Stimulated activated CD4-positive, alpha-beta T cell treated with anti-CD3 and anti-CD28 coated beads, Interleukin-1b, Interleukin-23, amount 100 ng/mL, for 24 hours (primary cell): ENCODE measurements at regions not wholly inside any gene's neighbourhood (a gene's known extent, or its start where the extent isn't known, plus 50 kb on each side); places are given as distances from the start of the nearest gene placed in this dataset.
A peak's percentile ranks its signal among the peaks of the same experiment; 100 is the strongest.

Source experiments
- DNase-seq, 4 experiments: peaks; one replicate each; pipeline ENCODE4 v3.0.0-alpha.2; 2020; ENCODE audit warnings: low read depth in 4 of 4, low spot score in 1 of 4

- no peak for DNase-seq
These were observed 53.8 kb upstream of the PSEN2 start for GRCh38 chr1:226816576-226816975.

- no peak for DNase-seq
These were observed 55.5 kb upstream of the PSEN2 start for GRCh38 chr1:226814751-226815537.

- no peak for DNase-seq
These were observed 56.5 kb upstream of the PSEN2 start for GRCh38 chr1:226813671-226814591.

- no peak for DNase-seq
These were observed 59.7 kb upstream of the PSEN2 start for GRCh38 chr1:226810681-226811080.

- no peak for DNase-seq
These were observed 60.4 kb upstream of the PSEN2 start for GRCh38 chr1:226809785-226810571.

- no peak for DNase-seq
These were observed 61.9 kb upstream of the PSEN2 start for GRCh38 chr1:226808501-226808900.

- DNase-seq = no peak
These were observed 63.4 kb upstream of the PSEN2 start for GRCh38 chr1:226806988-226807387.

GRCh38 chr1:226804907-226805759, 65.3 kb upstream of the PSEN2 start:
- no peak for DNase-seq

- no peak for DNase-seq
These were observed 61.8 kb upstream of the ITPKB start for GRCh38 chr1:226800763-226801380.

GRCh38 chr1:226799634-226800281, 60.7 kb upstream of the ITPKB start:
- DNase-seq = no peak

- DNase-seq = peak in 3 of 4 experiments; percentile 8 to 57 (median 19)
These were observed 59.6 kb upstream of the ITPKB start for GRCh38 chr1:226798427-226799411.

GRCh38 chr1:226797151-226797550, 58.1 kb upstream of the ITPKB start:
- no peak for DNase-seq

- no peak for DNase-seq
These were observed 54.7 kb upstream of the ITPKB start for GRCh38 chr1:226793620-226794276.

GRCh38 chr1:226792368-226792767, 53.3 kb upstream of the ITPKB start:
- DNase-seq = no peak

GRCh38 chr1:226790545-226791181, 51.6 kb upstream of the ITPKB start:
- no peak for DNase-seq

- DNase-seq = no peak
These were observed 49.9 kb upstream of the ITPKB start for GRCh38 chr1:226788965-226789364.
